ENCODE measurements at regions not wholly inside any gene's neighbourhood (a gene's known extent, or its start where the extent isn't known, plus 50 kb on each side); places are given as distances from the start of the nearest gene placed in this dataset.

DNA sequence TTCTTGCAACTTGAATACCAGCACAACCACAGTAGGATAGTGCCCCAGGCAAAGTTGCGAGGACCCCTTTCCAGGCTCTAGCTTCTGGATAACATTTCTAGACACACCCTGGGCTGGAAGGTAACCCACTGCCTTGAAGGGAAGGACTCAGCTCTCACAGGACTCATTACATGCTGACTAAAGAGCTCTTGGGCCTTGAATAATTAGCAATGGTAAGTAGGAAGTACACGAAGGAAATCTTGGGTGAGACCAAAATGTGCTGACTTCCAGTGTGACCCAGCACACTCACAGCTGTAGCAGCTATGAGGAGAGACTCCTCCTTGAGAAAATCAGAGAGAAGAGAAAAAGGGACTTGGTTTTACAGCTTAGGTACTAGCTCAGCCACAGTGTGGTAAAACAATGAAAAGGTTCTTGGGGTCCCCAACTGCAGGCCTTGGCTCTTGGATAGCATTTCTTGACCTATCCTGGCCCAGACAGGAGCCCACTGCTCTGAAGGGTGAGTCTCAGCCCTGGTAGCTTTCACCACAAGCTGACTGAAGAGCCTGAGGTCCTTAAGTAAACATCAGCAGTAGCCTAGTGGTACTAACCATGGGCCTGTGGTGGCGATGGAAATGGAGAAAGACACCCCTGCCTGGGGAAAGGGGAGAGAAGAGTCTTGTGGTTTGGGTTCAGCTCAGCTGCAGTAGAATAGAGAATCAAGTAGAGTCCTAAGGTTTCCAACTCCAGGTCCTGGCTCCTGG lies 621.7 kb downstream of the SEMA5A start:
- TF ChIP-seq YY1 (IDR thresholded peaks at IDR 0.05; ENCODE audit: insufficient read depth, insufficient read length), result no peak
- TF ChIP-seq ZNF274 (IDR thresholded peaks at IDR 0.05; ENCODE audit: low read depth, low read length), result no peak
- no peak for TF ChIP-seq SUZ12 (IDR thresholded peaks at IDR 0.05; ENCODE audit: extremely low read depth, insufficient read depth, insufficient read length)
